B cell (primary cell): ENCODE measurements at regions not wholly inside any gene's neighbourhood (a gene's known extent, or its start where the extent isn't known, plus 50 kb on each side); places are given as distances from the start of the nearest gene placed in this dataset.

Experiments used
- ATAC-seq: fragments of 200-7000 bp; cut with Tn5 transposase; one replicate; pipeline ENCODE4 v1.10.0; 2021; ENCODE audit warnings: low read depth, mild to moderate bottlenecking, moderate number of reproducible peaks, moderate library complexity
- CTCF ChIA-PET: fragments of 350-600 bp; sonication (Branson Sonifier 250); formaldehyde crosslinking; loops from one replicate; lab custom pipeline; 2021; ENCODE audit warnings: antibody characterized with exemption, inconsistent platforms; lab: Charles Lee
- POLR2A ChIA-PET: fragments of 350-600 bp; sonication (Branson Sonifier 250); formaldehyde crosslinking; loops from one replicate; lab custom pipeline; 2021; ENCODE audit warnings: antibody characterized with exemption; lab: Charles Lee
- DNase-seq: peaks from one replicate; pipeline ENCODE4 v3.0.0; 2013
- H2AFZ ChIP-seq: 2 replicates; pipeline ENCODE4 v1.6.1; 2012; ENCODE audit warnings: mild to moderate bottlenecking, low read depth, low read length; ENCODE audit not compliant: insufficient read depth, poor library complexity, severe bottlenecking
- H3K27ac ChIP-seq, 2 donors: 1 replicate in 1 of 2; 2 replicates in 1 of 2; pipeline ENCODE4 v1.5.1; 2012 to 2013; ENCODE audit warnings: low read length in 2 of 2, mild to moderate bottlenecking in 2 of 2, moderate library complexity in 1 of 2
- H3K27me3 ChIP-seq, 4 experiments: fragments of 200-600 bp in 1 of 4; sonication (generic) in 1 of 4; replicated peaks in 1 of 4; 1 replicate in 2 of 4; 2 replicates in 2 of 4; pipeline versions ENCODE4 v1.6.1 to v1.7.0; 2013 to 2016; ENCODE audit warnings: low read length in 3 of 4, mild to moderate bottlenecking in 2 of 4, mixed read lengths in 1 of 4, moderate library complexity in 1 of 4; ENCODE audit not compliant: insufficient read depth in 4 of 4, control insufficient read depth in 3 of 4; ENCODE audit errors: control extremely low read depth in 1 of 4
- H3K36me3 ChIP-seq, 2 experiments: replicated peaks in 1 of 2; 1 replicate in 1 of 2; 2 replicates in 1 of 2; pipeline versions ENCODE4 v1.6.1 to v1.7.1; 2013; ENCODE audit warnings: low read length in 1 of 2; ENCODE audit not compliant: insufficient read depth in 2 of 2, control insufficient read depth in 1 of 2; ENCODE audit errors: control extremely low read depth in 1 of 2, extremely low read depth in 1 of 2
- H3K4me1 ChIP-seq, 2 donors: fragments of 200-600 bp in 1 of 2; sonication (generic) in 1 of 2; 1 replicate in 1 of 2; 2 replicates in 1 of 2; pipeline versions ENCODE4 v1.5.1 to v1.6.1; 2013 to 2017; ENCODE audit warnings: low read length in 2 of 2; ENCODE audit not compliant: control insufficient read depth in 2 of 2, insufficient read depth in 2 of 2
- H3K4me2 ChIP-seq: replicated peaks from 2 replicates; pipeline ENCODE3; 2012; ENCODE audit warnings: mild to moderate bottlenecking, low read depth, low read length; ENCODE audit not compliant: poor library complexity, severe bottlenecking
- H3K4me3 ChIP-seq, 5 experiments: fragments of 200-600 bp in 1 of 5; sonication (generic) in 1 of 5; 1 replicate in 3 of 5; 2 replicates in 2 of 5; pipeline versions ENCODE4 v1.5.1 to v1.7.0; 2011 to 2016; ENCODE audit warnings: low read length in 4 of 5, mild to moderate bottlenecking in 4 of 5, low read depth in 2 of 5, control low read depth in 1 of 5, moderate library complexity in 1 of 5; ENCODE audit not compliant: insufficient read depth in 1 of 5; ENCODE audit errors: control extremely low read depth in 1 of 5, extremely low read depth in 1 of 5
- H3K79me2 ChIP-seq: fragments of 200-600 bp; sonication (generic); one replicate; pipeline ENCODE4 v1.6.0; 2016; ENCODE audit warnings: low read length; ENCODE audit not compliant: control insufficient read depth, insufficient read depth
- H3K9ac ChIP-seq: fragments of 200-600 bp; sonication (generic); 2 replicates; pipeline ENCODE4 v1.6.1; 2017; ENCODE audit warnings: mild to moderate bottlenecking, low read length, moderate library complexity
- H3K9me3 ChIP-seq, 3 donors: one replicate each; pipeline versions ENCODE4 v1.6.1 to v1.7.1; 2013; ENCODE audit warnings: low read length in 2 of 3; ENCODE audit not compliant: control insufficient read depth in 2 of 3, insufficient read depth in 1 of 3; ENCODE audit errors: control extremely low read depth in 1 of 3
- H4K20me1 ChIP-seq: 2 replicates; pipeline ENCODE4 v1.6.0; 2012; ENCODE audit warnings: mild to moderate bottlenecking, low read length; ENCODE audit not compliant: insufficient read depth, control insufficient read depth, poor library complexity, severe bottlenecking
- H3K27ac Mint-ChIP-seq: one replicate; pipeline ENCODE4 v1.8.0; 2021; ENCODE audit warnings: mixed read lengths
- H3K27me3 Mint-ChIP-seq: one replicate; pipeline ENCODE4 v1.8.0; 2021; ENCODE audit warnings: mixed read lengths
- H3K4me1 Mint-ChIP-seq: one replicate; pipeline ENCODE4 v1.8.0; 2021; ENCODE audit warnings: mixed read lengths
- H3K4me3 Mint-ChIP-seq: one replicate; pipeline ENCODE4 v1.8.0; 2021; ENCODE audit warnings: mixed read lengths
- H3K9me3 Mint-ChIP-seq: one replicate; pipeline ENCODE4 v1.8.0; 2022; ENCODE audit warnings: mixed read lengths; ENCODE audit not compliant: insufficient read depth
- EZH2 ChIP-seq: IDR thresholded peaks from 2 replicates; pipeline ENCODE4 v1.6.1; 2012; ENCODE audit warnings: borderline replicate concordance, low read depth, mild to moderate bottlenecking, moderate library complexity, low read length; ENCODE audit not compliant: insufficient read depth, poor library complexity, severe bottlenecking
- intact Hi-C: fragments of 100-400 bp; cut with micrococcal nuclease; formaldehyde crosslinking; loops from one replicate; pipeline ENCODE4 v1.10.0; 2022
- TF ChIP-seq, protein P1 (sequence below): fragments of 200-600 bp; IDR thresholded peaks from one replicate; pipeline ENCODE4 v1.8.0; 2022; ENCODE audit warnings: antibody characterized with exemption, mild to moderate bottlenecking

DNA sequence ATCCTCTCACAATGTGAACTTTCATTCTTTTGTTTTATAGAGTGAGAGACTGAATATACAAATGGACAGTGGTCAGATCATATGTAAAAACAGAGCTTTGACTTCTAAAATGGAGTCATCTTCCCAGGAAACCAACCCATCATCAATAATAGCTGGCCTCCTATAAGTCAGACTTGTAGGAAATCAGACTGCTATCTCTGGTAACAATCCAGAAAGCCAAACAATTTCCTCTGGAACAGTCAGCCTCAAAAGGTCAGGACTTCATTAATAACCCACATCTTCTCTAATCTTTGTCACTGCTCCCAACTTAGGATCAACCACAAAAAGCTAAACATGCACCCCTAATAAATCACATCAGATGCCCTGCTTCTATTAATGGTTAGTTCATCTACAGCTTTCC, 227.9 kb upstream of the G2E3 start:
- DNase-seq = no peak
- Histone ChIP-seq H3K36me3 (no peaks in the 10 kb centered on the region), H3K9ac (no peak overlapping the region), H3K9me3 (peaks cover 0 to 1% (median 0%) of the 10 kb centered on the region in 3 donors), H4K20me1 (no peaks in the 10 kb centered on the region), H3K4me2 (no peak overlapping the region), H2AFZ (no peak overlapping the region), H3K4me1 (no peaks in the 10 kb centered on the region), H3K4me3 (no peak overlapping the region), H3K27ac (no peak overlapping the region), H3K27me3 (no peaks in the 10 kb centered on the region), H3K79me2 (no peaks in the 10 kb centered on the region)
- Mint-ChIP-seq H3K27ac (no peak overlapping the region), H3K27me3 (peaks cover 5% of the 10 kb centered on the region), H3K9me3 (no peaks in the 10 kb centered on the region), H3K4me1 (no peaks in the 10 kb centered on the region), H3K4me3 (no peak overlapping the region)
- intact Hi-C loops = loop anchor here (10.0 kb wide), 1 partner anchor 1576 kb away; no protein-coding TSS in a partner anchor
- ATAC-seq = no peak
- CTCF ChIA-PET = no interaction called here
- POLR2A ChIA-PET = no interaction called here
- TF ChIP-seq EZH2 = no peak
- TF ChIP-seq, protein P1, sequence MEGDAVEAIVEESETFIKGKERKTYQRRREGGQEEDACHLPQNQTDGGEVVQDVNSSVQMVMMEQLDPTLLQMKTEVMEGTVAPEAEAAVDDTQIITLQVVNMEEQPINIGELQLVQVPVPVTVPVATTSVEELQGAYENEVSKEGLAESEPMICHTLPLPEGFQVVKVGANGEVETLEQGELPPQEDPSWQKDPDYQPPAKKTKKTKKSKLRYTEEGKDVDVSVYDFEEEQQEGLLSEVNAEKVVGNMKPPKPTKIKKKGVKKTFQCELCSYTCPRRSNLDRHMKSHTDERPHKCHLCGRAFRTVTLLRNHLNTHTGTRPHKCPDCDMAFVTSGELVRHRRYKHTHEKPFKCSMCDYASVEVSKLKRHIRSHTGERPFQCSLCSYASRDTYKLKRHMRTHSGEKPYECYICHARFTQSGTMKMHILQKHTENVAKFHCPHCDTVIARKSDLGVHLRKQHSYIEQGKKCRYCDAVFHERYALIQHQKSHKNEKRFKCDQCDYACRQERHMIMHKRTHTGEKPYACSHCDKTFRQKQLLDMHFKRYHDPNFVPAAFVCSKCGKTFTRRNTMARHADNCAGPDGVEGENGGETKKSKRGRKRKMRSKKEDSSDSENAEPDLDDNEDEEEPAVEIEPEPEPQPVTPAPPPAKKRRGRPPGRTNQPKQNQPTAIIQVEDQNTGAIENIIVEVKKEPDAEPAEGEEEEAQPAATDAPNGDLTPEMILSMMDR = no peak

DNA sequence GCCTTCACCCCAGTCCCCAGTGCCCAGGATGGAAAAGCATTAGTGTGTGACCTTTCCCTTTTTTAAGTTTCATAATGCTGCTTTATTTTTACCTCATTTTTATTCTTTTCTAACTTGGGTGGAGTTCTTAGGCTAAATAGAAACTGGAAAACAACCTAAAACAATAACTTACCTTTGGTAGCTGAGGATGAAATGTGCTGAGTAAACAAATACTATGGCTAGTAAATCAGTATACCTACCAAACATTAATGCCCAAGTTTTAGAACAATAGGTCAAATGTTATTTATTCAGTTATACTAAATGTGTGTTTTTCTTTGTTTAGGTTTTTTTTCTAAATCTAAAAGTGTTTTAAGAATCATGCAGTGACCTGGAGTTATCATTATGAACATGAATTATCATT, 226.6 kb upstream of the G2E3 start:
- Histone ChIP-seq H3K79me2 (no peaks in the 10 kb centered on the region), H3K27me3 (no peaks in the 10 kb centered on the region), H3K4me1 (no peaks in the 10 kb centered on the region), H4K20me1 (no peaks in the 10 kb centered on the region), H3K27ac (no peak overlapping the region), H2AFZ (no peak overlapping the region), H3K4me2 (no peak overlapping the region), H3K36me3 (no peaks in the 10 kb centered on the region), H3K9me3 (no peaks in the 10 kb centered on the region), H3K4me3 (no peak overlapping the region), H3K9ac (no peak overlapping the region)
- H3K27ac Mint-ChIP-seq = no peak overlapping the region
- DNase-seq (no peak), ATAC-seq (no peak)
- no peak overlapping the region for H3K4me3 Mint-ChIP-seq
- ChIA-PET POLR2A (no interaction called here), CTCF (interaction anchor here (0.6 kb wide), 1 partner anchor 1583 kb away, joined by 3 read pairs; no protein-coding TSS in a partner anchor)
- no peaks in the 10 kb centered on the region for H3K9me3 Mint-ChIP-seq
- no peak for TF ChIP-seq EZH2
- TF ChIP-seq, protein P1 = no peak
- intact Hi-C loops = loop anchor here (10.0 kb wide), 1 partner anchor 1578 kb away; no protein-coding TSS in a partner anchor
- peaks cover 5% of the 10 kb centered on the region for H3K27me3 Mint-ChIP-seq
- no peaks in the 10 kb centered on the region for H3K4me1 Mint-ChIP-seq
